Stimulated activated CD8-positive, alpha-beta memory T cell treated with anti-CD3 and anti-CD28 coated beads, Interleukin-7, amount 100 ng/mL, for 24 hours (primary cell): ENCODE measurements at regions not wholly inside any gene's neighbourhood (a gene's known extent, or its start where the extent isn't known, plus 50 kb on each side); places are given as distances from the start of the nearest gene placed in this dataset.
"Not testable (repeated sequence)": the region's sequence is repeated elsewhere in the genome, so short reads cannot be mapped to it uniquely, and the experiment has no call there.

ENCODE experiments used
- DNase-seq: peaks from one replicate; pipeline ENCODE4 v3.0.0-alpha.2; 2020; ENCODE audit warnings: low read depth

DNA sequence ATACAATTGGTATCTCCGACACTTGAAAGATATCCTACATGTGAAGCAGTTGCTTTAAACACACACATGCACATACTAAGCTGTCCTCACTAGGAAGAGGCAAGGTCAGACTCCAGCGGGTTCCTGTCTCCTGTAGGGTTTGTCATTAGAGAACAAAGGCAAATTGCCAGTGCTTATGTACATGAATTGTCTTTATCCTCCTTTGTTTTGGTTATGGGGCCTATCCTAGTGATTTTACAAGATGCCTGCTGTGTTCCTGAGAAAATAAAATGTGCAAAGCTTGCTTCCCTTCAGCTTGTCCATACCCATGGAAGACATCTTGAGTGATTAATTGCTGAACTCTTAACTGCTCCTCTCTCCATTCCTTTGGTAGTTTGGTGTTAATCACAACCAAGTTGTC, 86.7 kb upstream of the SLC39A10 start:
- no peak for DNase-seq

DNA sequence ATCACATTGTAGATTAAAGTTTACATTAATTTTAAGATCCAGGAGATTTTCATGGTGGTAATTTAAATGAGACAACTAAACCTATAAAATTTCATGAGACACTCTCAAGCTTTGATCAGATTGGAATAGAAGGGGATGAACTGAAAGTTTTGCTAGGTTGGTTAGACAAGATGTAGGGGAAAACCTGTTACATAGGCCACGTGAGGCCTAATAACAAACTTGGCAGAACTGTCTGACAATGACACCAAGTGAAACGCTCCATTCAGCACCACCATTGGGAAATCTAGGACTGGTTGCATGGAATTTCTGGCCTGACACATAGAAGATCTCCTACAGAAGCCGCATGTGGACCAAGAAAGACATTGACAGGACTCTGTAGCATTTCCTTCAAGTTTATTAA, 87.8 kb upstream of the SLC39A10 start:
- no peak for DNase-seq

DNA sequence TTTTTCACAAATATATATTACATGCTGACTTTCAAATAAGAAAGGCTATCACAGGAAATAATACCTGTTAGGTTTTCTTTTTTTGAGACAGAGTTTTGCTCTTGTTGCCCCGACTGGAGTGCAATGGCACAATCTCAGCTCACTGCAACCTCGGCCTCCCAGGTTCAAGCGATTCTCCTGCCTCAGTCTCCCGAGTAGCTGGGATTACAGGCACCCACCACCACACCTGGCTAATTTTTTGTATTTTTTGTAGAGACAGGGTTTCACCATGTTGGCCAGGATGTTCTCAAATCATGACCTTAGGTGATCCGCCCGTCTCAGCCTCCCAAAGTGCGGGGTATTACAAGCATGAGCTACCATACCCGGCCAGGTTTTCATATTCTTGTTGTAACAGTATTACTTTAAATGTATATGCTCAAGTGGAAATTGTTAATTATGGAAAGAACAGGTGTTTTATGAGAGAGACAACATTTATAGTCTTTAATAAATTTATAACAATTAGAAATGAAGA, 92.3 kb upstream of the SLC39A10 start:
- DNase-seq, result not testable (repeated sequence)

DNA sequence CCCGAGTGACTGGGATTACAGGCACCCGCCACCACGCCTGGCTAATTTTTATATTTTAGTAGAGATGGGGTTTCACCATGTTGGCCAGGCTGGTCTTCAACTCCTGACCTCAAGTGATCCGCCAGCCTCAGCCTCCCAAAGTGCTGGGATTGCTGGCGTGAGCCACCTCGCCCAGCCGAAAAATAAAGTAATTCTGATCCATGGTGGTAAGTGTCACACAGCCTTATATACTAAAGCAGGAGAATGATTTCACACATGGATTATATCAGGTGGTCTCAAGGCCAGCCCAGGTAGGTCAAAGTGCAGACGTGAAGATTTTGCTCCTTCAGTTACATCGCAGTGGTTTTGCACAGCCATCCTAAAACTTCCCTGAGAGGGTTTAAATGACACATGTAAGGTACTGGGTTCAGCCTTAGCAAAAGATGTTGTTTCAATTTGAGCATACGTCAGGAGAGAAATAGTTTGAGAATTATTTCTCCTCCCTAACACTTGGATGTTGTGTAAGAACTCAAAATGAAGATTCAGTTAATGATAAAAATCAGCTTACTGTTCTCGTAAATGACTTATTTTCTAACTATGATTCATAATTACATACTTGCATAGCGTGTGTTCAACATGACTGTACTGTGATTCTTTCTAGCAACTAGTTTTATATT, 93.0 kb upstream of the SLC39A10 start:
- DNase-seq, result no peak

DNA sequence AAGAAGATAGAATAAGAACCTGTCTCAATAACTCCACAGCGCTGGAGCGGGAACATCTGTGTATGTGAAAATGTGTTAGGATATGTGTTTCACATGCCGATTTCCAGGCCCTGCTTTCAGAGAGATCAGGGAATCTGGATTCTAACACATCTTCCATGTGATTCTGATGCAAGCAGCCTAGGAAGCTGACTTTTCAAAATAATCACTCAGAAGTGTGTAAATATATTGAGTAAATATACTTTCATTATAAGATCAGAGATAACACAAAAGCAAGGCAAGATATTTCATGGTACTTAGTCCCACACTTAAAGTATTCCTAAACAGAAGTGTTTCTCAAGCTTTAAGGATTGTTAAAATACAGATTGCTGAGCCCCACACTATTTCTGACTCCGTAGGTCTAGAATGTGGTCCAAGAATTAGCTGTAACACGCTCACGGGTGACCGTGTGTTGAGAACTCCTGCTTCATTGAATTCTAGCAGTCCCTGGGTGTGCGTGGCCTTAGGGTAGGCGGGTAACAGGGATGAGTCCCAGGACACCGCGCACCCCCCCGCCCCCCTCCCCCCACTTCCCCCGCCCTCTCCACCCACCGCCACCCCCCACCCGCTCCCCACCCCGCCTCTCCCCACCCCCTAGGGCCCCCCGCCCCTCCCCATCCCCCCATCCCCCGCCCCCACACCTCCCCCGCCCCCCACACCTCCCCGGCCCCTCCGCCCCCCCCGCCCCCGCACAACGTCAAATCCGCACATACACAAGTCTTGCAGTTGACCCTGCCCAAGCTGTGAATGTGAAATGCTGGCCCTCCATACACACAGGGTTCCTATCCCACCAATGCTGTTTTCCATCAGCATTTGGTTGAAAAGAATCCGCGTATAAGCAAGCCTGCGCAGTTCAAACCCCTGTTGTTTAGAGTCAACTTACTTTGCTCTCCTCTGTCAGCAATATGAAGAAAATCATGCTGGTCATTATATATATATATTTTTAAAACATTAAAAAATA, 94.2 kb upstream of the SLC39A10 start:
- DNase-seq, result no peak

DNA sequence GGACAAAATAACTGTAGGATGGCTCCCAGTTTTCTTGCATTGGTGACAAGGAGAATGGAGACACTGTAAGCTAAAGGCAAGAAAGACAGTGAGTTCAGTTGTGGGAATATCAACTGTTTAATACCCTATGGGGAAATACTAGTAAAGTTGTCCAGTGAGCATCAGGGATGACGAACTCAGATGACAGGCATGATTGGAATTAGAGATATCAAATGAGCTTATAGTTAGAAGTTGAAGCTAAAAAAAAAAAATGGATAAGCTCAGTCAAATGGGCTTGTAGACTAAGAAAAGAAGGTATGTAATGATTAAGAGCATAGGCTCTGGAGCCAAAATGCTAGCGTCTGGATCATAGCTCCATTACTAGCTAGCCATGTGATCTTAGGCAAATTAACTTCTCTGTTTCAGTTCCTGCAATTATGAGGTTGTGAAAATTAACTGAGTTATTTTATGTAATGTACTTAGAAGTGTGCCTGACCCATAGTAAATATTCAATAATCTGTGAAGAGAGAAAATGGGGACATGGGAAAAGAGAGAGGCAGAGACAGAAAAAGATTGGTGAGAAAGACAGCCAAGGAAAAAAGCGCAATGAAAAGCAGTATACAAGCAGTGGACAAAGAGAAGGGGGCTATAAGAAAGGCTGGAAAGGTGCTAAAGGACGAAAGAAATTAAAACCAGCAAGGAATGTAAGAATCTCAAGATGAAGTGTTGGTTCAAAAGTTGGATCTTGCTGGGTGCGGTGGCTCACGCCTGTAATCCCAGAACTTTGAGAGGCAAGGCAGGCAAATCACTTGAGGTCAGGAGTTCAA, 95.7 kb upstream of the SLC39A10 start:
- no peak for DNase-seq

DNA sequence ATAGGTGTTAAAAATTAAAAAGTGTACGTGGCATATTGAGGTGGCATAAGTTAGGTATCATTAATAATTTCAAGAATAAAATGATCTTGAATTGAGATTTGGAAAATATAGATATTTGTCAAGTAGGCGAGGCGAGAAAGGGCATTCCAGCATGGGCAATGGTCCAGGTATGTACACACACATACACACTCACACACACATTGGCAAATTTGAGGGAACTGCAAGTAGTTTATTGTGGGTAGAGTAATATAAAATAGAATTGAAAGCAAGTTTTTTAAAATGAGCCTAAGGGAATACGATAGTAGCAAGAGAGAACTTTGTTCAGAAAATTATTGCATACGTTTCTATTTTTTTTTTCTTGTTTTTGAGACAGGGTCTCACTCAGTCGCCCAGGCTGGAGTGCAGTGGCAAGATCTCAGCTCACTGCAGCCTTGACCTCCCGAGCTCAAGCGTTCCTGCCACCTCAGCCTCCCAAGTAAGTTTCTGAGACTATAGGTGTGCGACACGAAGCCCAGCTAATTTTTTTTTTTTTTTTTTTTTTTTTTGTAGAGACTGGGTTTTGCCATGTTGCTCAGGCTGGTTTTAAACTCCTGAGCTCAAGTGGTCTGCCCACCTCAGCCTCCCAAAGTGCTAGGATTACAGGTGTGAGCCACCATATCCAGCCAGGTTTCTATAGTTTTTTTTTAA, 96.7 kb upstream of the SLC39A10 start:
- DNase-seq, result no peak

DNA sequence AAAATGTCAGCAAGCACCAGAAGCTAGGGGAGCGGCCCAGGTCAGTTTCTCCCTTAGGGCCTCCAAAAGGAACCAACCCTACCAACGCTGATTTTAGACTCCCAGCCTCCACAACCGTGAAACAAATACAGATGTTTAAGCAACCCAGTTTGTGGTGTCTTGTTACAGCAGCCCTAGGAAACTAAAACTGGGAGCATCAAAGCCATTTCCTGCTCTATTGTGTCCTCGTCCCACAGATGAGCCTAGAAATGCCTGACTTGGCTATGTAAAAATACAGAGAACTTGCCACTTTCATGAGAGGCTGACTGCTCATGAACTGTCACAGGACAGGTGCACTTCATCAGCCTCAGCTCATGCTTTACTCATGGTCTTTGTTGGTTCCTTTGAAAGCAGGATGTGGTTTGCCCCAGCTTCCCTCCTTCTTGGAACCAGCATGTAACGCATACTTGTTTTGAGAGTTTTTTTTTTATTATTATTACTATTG, 97.6 kb upstream of the SLC39A10 start:
- DNase-seq, result no peak

DNA sequence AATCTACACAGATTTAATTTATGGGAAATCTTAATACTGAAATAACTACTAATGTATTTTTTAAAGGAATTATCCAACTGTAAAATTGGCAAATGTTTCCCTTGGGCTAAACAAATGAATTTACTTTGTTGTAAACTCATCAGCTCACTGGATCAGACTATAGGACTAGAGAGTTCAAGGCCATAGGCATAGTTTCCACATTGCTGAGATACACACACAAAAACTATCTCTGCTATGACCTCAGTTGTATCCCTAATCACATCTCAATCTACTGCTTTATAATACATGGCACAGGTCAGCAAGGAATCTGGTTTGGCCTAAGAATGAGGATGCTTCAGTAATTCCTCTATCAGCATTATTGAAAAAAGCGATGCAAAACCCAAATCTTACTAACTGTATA, 101.1 kb upstream of the SLC39A10 start:
- DNase-seq, result no peak

DNA sequence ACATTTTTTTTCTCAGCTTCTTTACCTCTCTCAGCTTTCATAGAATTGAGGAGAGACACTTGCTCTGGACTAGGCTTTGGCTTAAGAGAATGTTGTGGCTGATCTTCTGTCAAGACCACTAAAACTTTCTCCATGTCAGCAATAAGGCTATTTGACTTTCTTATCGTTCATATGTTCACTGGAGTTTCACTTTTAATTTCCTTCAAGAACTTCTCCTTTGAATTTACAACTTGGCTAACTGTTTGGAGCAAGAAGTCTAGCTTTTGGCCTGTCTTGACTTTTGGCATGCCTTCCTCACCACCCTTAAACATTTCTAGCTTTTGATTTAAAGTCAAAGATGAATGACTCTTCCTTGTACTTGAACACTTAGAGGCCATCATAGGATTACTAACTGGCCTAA, 104.4 kb upstream of the SLC39A10 start:
- DNase-seq, result no peak

DNA sequence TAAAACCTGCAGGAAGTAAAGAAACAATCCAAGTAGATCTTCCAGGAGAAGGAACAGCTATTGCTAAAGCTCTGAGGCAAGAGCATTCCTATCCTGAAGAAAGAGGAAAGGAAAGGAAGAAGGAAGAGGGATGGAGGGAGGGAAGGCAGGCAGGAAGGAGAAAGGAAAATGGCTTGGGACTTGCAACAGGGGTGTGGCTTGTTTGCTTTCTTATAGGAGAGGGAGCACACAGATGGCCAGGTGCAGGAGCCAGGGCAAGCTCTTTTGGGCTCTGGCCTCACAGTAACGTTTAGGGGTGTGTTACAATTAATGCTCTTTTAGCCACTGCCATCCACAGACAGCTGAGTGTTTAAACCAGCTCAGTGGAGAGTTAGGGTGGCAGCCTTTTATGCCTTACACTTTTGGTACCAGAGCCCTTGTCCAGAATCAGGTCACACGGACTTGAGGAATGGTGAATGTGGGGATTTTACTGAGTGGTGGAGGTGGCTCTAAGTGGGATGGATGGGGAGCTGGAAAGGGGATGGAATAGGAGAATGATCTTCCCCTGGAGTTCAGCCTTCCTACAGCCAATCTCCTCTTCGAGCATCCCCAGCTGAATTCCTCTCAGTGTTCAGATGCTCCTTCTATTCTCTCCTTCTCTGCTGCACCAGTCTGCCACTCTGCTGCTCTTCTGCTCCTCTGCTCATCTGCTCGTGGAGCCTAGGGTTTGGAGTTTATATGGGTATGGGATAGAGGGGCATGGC, 108.7 kb upstream of the SLC39A10 start:
- no peak for DNase-seq

DNA sequence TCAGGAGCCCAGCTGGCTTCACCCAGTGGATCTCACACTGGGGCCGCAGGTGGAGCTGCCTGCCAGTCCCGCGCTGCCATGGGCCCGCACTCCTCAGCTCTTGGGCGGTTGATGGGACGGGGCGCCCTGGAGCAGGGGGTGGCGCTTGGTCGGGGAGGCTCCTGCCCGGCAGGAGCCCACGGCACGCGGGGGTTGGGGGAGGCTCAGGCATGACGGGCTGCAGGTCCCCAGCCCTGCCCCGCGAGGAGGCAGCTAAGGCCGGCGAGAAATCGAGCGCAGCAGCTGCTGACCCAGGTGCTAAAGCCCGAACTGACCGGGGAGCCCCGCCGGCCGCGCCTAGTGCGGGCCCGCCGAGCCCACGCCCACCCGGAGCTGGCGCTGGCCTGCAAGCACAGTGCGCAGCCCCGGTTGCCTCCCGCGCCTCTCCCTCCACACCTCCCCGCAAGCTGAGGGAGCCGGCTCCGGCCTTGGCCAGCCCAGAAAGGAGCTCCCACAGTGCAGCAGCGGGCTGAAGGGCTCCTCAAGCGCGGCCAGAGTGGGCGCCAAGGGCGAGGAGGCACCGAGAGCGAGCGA, 109.7 kb upstream of the SLC39A10 start:
- not testable (repeated sequence) for DNase-seq

DNA sequence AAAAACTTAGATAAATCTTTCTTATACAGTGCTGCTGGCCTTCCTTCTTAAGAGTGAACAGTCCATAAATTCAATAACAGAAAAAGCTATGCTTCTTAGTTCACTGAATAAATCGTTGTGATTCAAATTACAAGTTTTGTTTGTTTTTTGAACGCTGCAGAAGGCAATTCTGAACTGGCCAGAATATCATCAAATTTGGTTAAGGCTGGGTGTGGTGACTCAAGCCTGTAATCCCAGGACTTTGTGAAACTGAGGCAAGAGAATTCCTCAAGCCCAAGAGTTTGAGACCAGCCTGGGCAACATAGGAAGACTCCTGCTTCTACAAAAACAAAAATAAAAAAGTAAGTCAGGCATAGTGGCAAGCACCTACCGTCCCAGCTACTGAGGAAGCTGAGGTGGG, 111.2 kb upstream of the SLC39A10 start:
- DNase-seq, result no peak

DNA sequence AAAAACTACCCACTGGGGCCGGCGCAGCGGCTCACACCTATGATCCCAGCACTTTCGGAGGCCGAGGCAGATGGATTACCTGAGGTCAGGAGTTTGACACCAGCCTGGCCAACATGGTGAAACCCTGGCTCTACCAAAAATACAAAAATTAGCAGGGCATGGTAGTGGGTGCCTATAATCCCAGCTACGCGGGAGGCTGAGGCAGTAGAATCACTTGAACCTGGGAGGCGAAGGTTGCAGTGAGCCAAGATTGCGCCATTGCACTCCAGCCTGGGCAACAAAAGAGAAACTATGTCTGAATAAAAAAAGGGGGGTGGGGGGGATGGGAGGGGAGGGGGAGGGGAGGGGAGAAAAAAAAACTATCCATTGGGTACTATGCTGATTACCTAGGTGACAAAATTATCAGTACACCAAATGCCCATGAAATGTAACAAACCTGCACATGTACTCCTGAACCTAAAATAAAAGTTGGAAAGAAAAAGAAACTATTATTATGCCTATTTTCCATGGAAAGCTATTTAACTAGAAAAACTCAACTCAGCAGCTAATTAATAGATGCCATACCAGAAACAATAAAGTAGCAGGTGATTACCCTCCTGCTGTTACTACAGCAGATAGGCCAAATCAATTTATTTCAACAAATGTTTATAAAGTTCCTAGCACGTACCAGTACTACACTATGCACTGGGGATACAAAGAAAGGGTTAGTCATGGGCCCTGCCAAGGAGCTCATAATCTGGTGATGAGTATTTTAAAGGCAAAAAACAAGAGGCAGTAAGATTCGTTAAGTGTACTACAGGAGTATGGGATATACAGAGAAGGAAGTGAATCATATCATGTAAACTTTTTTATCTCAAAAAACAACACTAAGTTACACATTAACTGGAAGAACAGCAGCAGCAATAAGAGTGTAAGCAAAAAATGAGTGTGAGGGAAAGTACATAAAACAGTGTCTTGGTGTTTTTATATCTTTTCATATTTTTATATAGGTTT, 112.8 kb upstream of the SLC39A10 start:
- DNase-seq, result no peak

DNA sequence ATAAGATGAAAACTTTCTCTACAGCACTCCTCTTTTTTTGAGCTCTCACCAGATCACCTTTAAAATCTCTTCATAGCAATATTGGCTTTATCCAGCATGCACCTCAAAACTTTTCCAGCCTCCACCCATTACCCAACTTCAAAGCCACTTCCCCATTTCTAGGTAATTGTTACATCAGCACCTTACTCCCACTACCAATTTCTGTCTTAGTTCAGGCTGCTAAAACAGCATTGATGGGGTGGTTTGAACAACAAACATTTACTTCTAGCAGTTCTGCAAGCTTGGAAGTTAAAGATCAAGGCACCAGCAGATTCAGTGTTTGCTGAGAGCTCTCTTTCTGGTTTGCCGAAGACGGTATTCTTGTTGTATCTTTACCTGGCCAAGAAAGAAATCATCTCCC, 114.0 kb upstream of the SLC39A10 start:
- no peak for DNase-seq

DNA sequence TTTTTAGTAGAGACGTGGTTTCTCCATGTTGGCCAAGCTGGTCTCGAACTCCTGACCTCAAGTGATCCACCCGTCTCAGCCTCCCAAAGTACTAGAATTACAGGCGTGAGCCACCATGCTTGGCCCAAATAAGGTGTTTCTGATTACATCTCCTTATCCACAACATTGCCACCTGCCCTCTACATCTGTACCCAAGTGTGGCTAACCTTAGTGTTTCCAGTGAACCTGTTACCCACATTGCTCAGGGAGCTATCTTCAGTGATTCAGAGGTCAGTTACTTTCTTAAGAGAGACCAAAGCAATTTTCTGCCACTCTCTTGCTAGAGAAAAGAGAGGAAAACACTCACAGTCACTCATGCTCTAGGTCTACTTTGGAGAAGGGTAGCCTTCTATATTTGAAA, 115.0 kb upstream of the SLC39A10 start:
- DNase-seq, result no peak

DNA sequence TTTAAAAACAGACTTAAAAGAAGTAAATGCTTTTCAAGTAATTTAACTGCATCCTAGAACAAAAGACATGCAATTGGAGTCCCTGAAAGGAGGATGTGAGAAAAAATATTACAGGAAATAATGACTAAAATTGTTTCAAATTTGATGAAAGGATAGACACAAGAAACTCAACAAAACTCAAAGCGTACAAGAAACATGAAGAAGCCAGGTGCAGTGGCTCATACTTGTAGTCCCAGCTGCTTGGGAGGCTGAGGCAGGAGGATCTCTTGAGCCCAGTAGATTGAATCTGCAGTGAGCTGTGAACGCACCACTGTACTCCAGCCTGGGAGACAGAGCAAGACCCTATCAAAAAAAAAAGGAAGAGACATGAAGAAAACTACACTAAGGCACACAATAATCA, 118.1 kb upstream of the SLC39A10 start:
- DNase-seq, result no peak

DNA sequence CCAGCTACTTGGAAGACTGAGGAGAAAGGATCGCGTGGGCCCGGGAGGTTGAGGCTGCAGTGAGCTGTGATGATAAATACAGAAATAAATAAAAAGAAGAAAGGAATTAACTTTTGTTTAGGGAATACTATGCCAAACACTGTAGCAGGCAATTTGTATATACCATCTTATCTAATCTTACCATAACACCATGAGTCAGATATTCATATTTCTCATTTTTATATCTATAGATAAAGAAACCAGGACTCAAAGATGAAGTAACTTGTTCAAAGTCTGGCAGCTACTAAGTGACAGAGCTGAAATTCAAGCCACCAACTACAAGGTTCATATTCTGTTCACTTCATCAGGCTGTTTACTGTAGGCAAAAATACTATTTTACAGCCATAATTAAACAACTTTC, 119.2 kb upstream of the SLC39A10 start:
- no peak for DNase-seq

DNA sequence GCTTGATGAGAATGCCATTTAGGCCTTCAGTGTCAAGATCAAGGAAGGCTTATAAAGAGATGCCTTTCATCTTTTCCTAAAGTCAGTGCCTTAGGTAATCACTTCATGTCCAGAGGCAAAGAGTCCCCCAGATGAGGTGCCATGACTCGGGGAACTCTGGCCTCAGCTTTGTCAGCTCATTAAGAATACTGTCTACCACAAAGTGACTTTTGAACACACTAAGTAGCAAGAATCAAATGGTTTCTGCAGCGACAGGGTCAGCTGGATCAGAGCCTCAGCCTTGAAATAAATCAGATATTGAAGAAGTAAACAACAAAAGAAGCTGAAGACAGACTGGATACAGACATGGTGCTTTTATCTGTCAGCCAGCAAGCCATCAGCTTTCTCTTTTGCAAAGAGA, 120.1 kb upstream of the SLC39A10 start:
- DNase-seq, result no peak
